GM21390 (cell line): ENCODE measurements at regions not wholly inside any gene's neighbourhood (a gene's known extent, or its start where the extent isn't known, plus 50 kb on each side); places are given as distances from the start of the nearest gene placed in this dataset.

Experiments used
- ATAC-seq: cut with Tn5 transposase; IDR thresholded peaks from one replicate; pipeline ENCODE4 v1.9.1; 2021; ENCODE audit not compliant: unreplicated experiment

GRCh38 chr2:67516362-67516761 is 119.2 kb downstream of the ETAA1 start:
- ATAC-seq = no peak

GRCh38 chr2:67516899-67517530 is 119.9 kb downstream of the ETAA1 start:
- no peak for ATAC-seq

GRCh38 chr2:67522148-67522547 is 125.0 kb downstream of the ETAA1 start:
- ATAC-seq = no peak

DNA sequence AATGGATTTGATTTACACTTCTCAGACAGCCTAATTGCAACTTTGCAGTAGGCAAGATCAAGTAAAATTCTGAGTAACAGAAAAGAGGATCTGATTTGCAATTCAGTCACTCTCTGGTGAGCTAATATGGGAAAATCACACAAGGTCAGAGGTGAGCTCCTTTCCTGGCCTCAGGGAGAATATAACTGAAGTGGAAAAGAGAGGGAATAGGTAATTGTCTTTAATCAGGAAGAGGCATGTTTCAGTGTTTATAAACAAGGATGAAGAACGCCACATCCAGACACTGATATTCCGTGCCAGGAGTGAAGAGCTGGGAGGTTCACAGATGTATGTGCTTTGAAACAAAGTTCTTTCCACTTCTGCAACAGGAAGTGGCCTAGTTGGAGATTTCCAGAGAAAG is 127.1 kb downstream of the ETAA1 start:
- no peak for ATAC-seq

DNA sequence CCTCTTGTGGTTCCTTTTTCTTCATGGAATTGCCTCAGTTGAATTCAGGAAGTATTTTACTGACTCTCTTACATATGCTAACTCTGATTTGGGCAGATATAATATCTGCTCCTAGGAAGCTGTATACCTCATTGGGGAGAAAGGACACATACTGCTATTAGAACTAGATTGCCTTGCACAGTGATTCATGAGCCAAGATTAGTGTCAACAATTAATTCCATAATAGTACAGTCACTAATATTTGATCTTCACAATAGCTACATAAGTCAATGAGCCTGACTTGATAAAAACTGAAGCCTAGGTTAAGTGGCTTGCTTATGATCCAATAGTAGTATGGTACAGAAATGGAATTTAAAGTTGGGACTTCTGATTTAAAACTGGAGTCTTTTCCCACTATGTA is 127.6 kb downstream of the ETAA1 start:
- no peak for ATAC-seq

DNA sequence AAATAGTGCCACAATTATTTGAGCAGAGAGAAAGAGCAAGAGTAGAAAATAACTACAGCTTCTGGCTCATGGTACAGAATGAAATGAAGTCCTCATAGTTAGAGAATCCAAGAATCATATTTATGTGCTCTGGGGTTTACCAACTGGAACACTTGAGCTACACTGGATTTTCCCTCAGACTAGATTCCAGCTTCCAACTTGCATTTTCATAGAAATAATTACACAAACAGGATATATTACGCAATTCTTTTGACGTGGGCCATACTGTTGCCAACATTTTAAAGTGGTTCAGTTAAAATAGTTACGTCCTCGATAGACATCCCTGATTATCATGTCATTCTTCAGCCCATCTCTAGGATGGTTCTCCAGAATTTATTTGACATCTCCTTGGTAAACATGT is 129.2 kb downstream of the ETAA1 start:
- no peak for ATAC-seq

DNA sequence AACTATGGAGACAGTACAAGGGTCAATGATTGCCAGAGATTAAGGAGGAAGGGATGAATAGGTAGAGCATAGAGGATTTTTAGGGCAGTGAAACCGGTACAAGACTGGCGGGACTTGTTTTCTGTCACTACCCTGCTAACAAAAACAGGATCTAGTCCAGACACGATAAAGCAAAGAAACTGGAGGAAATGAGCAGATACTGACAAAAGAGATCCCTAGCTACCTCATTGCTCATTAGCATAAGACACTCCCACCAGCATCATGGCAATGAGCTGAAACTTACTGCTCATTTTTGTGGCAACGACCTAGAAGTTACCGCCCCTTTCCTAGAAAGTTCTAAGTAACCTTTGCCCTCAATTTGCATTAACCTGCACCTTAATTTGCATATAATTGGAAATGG is 131.2 kb downstream of the ETAA1 start:
- no peak for ATAC-seq

GRCh38 chr2:67532387-67532786 is 135.3 kb downstream of the ETAA1 start:
- ATAC-seq = no peak

- no peak for ATAC-seq
Measured at GRCh38 chr2:67534745-67535144, 137.6 kb downstream of the ETAA1 start.

DNA sequence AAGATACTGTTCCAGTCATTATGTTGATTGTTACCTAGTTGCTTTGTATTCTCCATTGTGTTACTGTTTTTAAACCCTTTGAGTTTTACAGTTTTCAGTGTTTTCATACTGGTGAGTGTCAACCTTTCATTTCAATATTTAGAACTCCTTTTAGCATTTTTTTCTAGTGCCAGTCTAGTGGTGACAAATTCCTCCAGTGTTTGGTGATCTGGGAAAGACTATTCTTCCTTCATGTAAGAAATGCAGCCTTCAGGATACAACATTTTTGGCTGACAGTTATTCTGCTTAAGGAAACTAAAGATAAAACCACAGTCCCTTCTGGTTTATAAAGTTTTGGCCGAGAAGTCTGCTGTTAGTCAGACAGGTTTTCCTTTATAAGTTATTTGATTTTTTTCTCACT is 143.8 kb downstream of the ETAA1 start:
- ATAC-seq = no peak

GRCh38 chr2:67544286-67544685 is 147.2 kb downstream of the ETAA1 start:
- no peak for ATAC-seq

DNA sequence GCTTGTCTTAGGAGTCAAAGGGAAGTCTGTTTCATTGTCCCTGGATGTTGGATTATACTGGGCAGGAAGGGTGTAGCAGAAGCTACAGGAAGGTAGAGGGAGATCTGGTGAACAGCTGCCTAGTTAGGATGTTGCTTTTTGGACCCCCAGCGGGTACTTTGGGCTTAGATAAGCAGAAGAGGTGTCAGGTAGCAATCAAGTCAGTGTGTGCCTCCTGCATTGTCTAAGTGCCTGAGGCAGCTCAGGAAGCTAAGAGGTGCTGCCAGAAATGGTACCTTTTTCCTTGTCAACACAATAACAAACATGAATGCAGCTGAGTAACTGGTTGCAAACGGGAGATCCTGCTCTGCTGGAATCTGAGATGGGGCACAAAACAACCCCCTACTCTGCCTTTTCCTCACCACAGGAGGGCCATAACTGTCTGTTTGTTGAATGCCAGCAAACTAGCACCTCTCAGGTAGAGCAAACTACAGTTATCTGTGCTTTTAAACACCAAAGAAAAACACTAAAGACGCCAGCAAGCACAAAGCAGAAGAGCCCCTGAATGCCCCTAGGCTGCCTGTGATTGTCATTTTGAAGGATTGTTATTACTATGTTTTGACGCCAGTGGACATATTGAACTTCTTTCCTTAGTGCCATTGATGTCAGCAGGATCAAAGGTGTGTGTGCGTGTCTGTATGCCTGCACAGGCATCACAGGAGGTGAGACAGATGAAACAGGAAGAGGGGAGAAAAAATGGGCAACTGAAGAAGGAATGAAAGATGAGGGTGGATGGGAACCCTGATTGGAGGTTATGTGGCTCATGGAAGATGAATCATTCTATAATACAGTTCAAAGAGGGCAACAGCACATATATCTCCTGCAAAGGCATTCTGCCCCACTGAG is 151.4 kb downstream of the ETAA1 start:
- no peak for ATAC-seq

- no peak for ATAC-seq
Measured at GRCh38 chr2:67559156-67559555, 162.0 kb downstream of the ETAA1 start.

DNA sequence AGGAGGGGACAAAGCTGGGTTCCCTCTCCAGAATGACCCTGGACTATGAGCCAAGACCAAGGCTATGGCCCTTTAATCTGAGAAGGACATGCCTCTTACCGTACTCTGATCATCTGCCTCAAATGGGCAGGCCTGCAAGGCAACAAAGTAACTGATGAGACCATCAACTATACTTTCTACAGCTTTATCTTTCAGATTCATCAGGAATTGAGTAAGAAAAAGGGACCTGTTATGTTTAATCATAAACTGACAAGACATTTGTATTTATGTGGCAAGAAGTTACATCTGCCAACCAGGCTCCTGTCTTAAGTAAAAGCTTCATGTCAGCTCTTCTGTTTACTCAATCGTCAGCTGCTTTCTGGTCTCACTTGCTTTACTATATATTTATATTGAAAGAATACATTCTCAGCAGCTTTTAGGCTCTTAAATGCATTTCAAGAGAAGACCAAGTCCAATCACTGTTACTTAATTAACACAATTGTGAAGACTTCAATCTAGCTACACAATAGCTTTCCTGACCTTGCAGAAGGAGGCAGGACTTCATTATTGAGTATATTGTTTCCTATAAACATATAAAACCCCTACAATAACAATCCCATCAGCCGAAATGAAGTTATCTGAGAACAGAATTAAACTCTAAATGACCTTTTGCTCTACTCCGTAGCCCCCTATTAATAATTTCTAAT is 163.8 kb downstream of the ETAA1 start:
- ATAC-seq = no peak

DNA sequence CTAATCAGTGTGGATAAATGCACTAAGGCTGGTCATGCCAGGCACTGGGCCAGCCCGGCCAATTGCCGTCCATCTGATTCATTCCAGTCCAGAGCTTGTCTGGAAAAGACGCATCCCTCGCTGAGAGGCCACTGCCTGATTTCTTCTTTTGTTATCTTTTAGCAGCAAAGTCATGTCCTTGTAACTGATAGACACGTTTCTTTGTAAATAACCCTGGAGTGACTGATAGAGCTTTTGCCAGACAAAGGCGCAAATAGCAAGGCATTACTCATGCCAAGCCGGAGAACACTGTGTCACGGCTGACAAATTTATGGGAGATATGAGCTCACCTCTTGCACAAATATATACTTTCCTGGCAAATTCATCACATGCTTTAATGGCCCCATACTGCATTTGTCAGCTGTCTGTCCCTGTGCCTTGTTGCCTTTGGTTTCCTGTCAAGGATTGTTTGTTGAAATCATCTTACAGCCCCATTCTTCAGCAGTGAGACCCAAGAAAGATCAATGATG is 164.4 kb downstream of the ETAA1 start:
- no peak for ATAC-seq

DNA sequence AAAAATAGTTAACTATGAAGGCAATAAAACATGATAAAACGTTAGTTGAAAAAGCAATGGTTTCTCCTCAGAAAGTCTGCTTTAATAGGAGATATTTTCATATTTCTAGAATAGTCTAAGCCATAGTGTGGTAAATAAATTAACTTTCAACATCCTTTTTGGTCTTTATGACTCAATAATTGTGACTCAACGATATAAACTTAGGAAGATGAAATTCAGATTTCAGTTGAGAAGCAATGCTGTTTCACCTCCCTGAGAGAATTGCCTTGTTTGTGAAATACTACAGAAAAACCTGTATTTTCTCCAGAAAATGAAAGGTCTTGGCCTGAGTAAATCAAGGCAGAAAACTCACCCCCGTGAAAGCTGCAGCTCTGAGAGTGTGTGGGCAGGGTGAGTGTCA is 166.9 kb downstream of the ETAA1 start:
- no peak for ATAC-seq

GRCh38 chr2:67564626-67565025 is 167.5 kb downstream of the ETAA1 start:
- no peak for ATAC-seq

DNA sequence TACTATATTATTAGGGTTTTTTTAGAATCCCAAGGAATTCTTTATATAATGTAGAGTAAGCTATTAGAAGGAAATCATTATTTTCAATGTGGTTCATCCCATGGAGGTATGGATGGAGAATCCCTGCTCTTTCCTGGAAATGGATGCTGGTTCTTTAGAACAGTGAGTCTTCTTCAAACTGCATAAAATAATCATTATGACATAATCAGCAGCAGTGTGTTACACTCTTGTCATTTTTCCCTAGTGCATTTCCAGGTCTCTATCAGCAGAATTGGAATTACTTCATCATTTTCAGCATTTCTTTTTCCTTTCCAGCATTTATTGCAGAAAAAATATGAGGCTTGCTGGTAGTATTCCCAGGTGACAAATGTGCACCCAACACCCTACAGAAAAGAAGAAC is 168.1 kb downstream of the ETAA1 start:
- no peak for ATAC-seq

GRCh38 chr2:67565761-67566160 is 168.6 kb downstream of the ETAA1 start:
- no peak for ATAC-seq

- ATAC-seq = no peak
Measured at GRCh38 chr2:67566285-67566684, 169.2 kb downstream of the ETAA1 start.

GRCh38 chr2:67566958-67567635 is 170.0 kb downstream of the ETAA1 start:
- no peak for ATAC-seq
